ENCODE measurements at regions not wholly inside any gene's neighbourhood (a gene's known extent, or its start where the extent isn't known, plus 50 kb on each side); places are given as distances from the start of the nearest gene placed in this dataset.

GRCh38 chr5:125583321-125584139, 837.1 kb upstream of the ZNF608 start:
- no peaks in the 10 kb centered on the region for H3K36me3 ChIP-seq (ENCODE audit: control insufficient read depth, insufficient read depth, low read length)
- H3K9ac ChIP-seq (ENCODE audit: low read length): no peak overlapping the region
- no peak overlapping the region for H3K4me3 ChIP-seq (ENCODE audit: low read depth, low read length)
- no peaks in the 10 kb centered on the region for H3K27me3 ChIP-seq (ENCODE audit: control insufficient read depth, insufficient read depth, low read length)
- 0 out of 2 replicates have a peak, but pooled peaks cover 4% of the 10 kb centered on the region for H3K4me1 ChIP-seq (ENCODE audit: control insufficient read depth, insufficient read depth, low read length)
- peaks cover 7% of the 10 kb centered on the region for H3K9me3 ChIP-seq (ENCODE audit: control insufficient read depth, insufficient read depth, low read depth, low read length)
- H3K27ac ChIP-seq (ENCODE audit: low read depth, low read length): no peak overlapping the region

DNA sequence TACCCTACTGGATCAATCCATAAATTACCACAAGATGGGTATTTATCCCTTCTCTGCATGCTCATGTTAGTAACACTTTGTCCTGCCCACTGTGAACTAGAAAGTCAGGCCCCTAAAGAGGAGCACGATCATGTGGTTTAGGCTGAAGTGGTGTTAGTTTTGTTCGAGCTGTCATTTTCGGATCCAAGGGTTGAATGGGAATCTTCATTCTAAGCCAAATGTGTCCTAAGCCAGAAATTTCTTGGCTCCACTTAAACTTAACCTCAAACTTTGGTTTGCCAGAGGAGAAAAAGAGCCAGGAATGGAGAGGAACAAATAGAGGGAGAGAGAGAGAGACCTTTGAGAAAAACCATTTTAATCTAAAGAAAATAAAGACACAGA, 837.7 kb upstream of the ZNF608 start:
- Histone ChIP-seq H3K4me1 (ENCODE audit: control insufficient read depth, insufficient read depth, low read length) (0 out of 2 replicates have a peak, but pooled peaks cover 4% of the 10 kb centered on the region), H3K27me3 (ENCODE audit: control insufficient read depth, insufficient read depth, low read length) (no peaks in the 10 kb centered on the region), H3K9ac (ENCODE audit: low read length) (no peak overlapping the region), H3K4me3 (ENCODE audit: low read depth, low read length) (no peak overlapping the region), H3K36me3 (ENCODE audit: control insufficient read depth, insufficient read depth, low read length) (no peaks in the 10 kb centered on the region), H3K27ac (ENCODE audit: low read depth, low read length) (no peak overlapping the region), H3K9me3 (ENCODE audit: control insufficient read depth, insufficient read depth, low read depth, low read length) (peaks cover 7% of the 10 kb centered on the region)

DNA sequence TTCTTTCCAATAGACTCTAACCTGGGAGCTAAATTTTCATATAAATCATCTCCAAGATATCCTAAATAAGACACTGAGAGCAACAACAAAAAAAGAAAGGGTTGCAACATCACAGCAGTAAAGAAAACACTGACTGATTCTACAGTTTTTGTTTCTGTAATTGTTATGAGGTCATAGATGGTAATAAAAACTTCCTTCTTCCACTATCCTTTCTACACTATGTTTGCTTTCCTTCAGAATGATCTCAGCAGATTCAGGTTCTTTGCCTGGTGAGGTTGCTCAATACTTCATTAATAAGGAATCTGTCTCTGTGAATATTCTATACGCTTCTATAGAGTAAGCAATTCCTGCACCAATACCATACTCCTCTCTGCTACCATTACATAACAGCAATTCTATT, 835.6 kb upstream of the GRAMD2B start:
- Histone ChIP-seq H3K27me3 (ENCODE audit: control insufficient read depth, insufficient read depth, low read length) (no peaks in the 10 kb centered on the region), H3K36me3 (ENCODE audit: control insufficient read depth, insufficient read depth, low read length) (no peaks in the 10 kb centered on the region), H3K4me1 (ENCODE audit: control insufficient read depth, insufficient read depth, low read length) (peaks cover 7% of the 10 kb centered on the region; the same call in 1 of the 2 replicates), H3K9me3 (ENCODE audit: control insufficient read depth, insufficient read depth, low read depth, low read length) (no peaks in the 10 kb centered on the region), H3K4me3 (ENCODE audit: low read depth, low read length) (no peak overlapping the region), H3K27ac (ENCODE audit: low read depth, low read length) (no peak overlapping the region), H3K9ac (ENCODE audit: low read length) (no peak overlapping the region)

DNA sequence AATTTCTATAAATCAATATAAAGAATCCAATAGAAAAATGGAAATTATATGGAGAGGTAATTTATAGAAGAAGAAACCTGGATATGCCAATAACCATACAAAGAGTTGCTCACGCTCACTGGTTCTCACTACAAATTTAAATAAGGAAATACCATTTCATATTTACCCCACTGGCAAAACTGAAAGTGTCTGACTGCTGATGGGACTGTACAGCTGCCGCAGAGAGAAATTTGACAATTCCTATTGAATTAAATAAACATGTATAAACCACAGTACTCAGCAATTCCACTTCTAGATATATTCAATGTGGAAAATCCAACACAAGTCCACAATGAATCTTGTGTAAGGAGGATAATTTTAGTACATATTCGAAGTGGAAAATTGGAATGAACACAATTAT, 830.4 kb upstream of the GRAMD2B start:
- H3K4me3 ChIP-seq (ENCODE audit: low read depth, low read length): no peak overlapping the region

DNA sequence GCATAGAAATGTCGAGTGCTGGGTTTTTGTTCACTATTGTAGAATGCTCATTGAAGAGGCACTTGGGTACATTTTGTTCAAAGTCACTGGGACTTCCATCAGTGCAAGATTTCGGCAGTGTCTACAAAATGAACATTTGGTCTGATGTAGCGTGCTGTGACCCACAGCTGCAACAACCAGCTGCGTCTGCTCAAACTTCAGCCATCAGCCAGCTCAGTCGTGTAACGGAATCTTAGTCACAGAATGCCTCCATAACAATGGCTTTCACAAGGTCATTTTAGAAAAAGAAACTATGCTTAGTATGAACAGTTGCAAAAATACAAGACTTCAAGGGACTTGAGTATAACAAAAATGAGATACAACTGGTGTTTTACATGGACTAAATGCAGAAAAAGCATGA, 828.1 kb upstream of the GRAMD2B start:
- Histone ChIP-seq H3K4me1 (ENCODE audit: control insufficient read depth, insufficient read depth, low read length) (peaks cover 2% of the 10 kb centered on the region; the same call in 1 of the 2 replicates), H3K36me3 (ENCODE audit: control insufficient read depth, insufficient read depth, low read length) (no peaks in the 10 kb centered on the region), H3K9ac (ENCODE audit: low read length) (no peak overlapping the region), H3K4me3 (ENCODE audit: low read depth, low read length) (no peak overlapping the region), H3K27ac (ENCODE audit: low read depth, low read length) (no peak overlapping the region), H3K9me3 (ENCODE audit: control insufficient read depth, insufficient read depth, low read depth, low read length) (no peaks in the 10 kb centered on the region), H3K27me3 (ENCODE audit: control insufficient read depth, insufficient read depth, low read length) (no peaks in the 10 kb centered on the region)

More for the DNA sequence above, 830.4 kb upstream of the GRAMD2B start:
- no peaks in the 10 kb centered on the region for H3K27me3 ChIP-seq (ENCODE audit: control insufficient read depth, insufficient read depth, low read length)
- no peaks in the 10 kb centered on the region for H3K36me3 ChIP-seq (ENCODE audit: control insufficient read depth, insufficient read depth, low read length)
- no peaks in the 10 kb centered on the region for H3K9me3 ChIP-seq (ENCODE audit: control insufficient read depth, insufficient read depth, low read depth, low read length)
- no peak overlapping the region for H3K9ac ChIP-seq (ENCODE audit: low read length)
- H3K4me1 ChIP-seq (ENCODE audit: control insufficient read depth, insufficient read depth, low read length): peaks cover 3% of the 10 kb centered on the region; the same call in 1 of the 2 replicates
- no peak overlapping the region for H3K27ac ChIP-seq (ENCODE audit: low read depth, low read length)

DNA sequence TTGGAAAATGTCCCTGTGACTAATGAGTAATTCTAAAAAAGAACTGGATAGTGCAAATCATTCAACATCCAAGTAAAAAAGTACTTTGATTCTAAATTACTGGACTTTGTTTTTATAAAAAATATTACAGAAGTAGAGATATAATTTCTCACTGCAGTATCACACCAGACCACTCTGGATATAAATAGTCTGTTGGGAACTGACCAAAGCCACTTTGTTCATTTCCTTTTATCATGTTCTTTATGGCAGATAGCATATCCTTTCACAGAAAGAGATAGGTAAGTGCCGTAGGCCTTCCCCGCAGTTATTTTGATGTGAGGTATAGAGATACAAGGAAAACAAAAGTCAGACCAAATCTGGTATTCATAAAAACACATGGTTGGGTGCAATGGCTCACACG, 827.4 kb upstream of the GRAMD2B start:
- Histone ChIP-seq H3K4me3 (ENCODE audit: low read depth, low read length) (no peak overlapping the region), H3K9me3 (ENCODE audit: control insufficient read depth, insufficient read depth, low read depth, low read length) (no peaks in the 10 kb centered on the region), H3K36me3 (ENCODE audit: control insufficient read depth, insufficient read depth, low read length) (no peaks in the 10 kb centered on the region), H3K4me1 (ENCODE audit: control insufficient read depth, insufficient read depth, low read length) (no peaks in the 10 kb centered on the region), H3K27me3 (ENCODE audit: control insufficient read depth, insufficient read depth, low read length) (no peaks in the 10 kb centered on the region), H3K9ac (ENCODE audit: low read length) (no peak overlapping the region), H3K27ac (ENCODE audit: low read depth, low read length) (no peak overlapping the region)

GRCh38 chr5:125597338-125597737, 825.9 kb upstream of the GRAMD2B start:
- Histone ChIP-seq H3K36me3 (ENCODE audit: control insufficient read depth, insufficient read depth, low read length) (no peaks in the 10 kb centered on the region), H3K4me1 (ENCODE audit: control insufficient read depth, insufficient read depth, low read length) (no peaks in the 10 kb centered on the region), H3K9me3 (ENCODE audit: control insufficient read depth, insufficient read depth, low read depth, low read length) (no peaks in the 10 kb centered on the region), H3K9ac (ENCODE audit: low read length) (no peak overlapping the region), H3K4me3 (ENCODE audit: low read depth, low read length) (no peak overlapping the region), H3K27me3 (ENCODE audit: control insufficient read depth, insufficient read depth, low read length) (no peaks in the 10 kb centered on the region), H3K27ac (ENCODE audit: low read depth, low read length) (no peak overlapping the region)

DNA sequence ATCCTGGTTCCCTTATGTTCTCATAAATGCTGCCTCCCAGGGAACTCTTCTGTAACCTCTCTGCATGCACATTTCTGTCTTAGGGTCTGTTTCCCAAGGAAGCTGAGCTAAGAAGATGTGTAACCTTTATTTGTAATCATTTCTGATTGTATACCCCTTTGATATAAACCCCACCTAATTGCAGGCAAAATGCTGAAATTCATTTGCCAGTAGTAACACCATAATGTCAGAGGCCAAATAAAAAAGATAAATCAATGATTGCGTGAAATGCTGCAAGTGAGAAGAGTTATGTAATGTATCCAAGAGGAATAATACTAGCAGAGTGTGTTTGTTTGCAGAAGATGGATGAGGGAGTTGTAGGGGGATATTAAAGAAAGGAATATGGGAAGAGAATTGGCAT, 822.6 kb upstream of the GRAMD2B start:
- no peak overlapping the region for H3K4me3 ChIP-seq (ENCODE audit: low read depth, low read length)
- no peaks in the 10 kb centered on the region for H3K9me3 ChIP-seq (ENCODE audit: control insufficient read depth, insufficient read depth, low read depth, low read length)
- no peaks in the 10 kb centered on the region for H3K4me1 ChIP-seq (ENCODE audit: control insufficient read depth, insufficient read depth, low read length)
- no peak overlapping the region for H3K27ac ChIP-seq (ENCODE audit: low read depth, low read length)
- H3K36me3 ChIP-seq (ENCODE audit: control insufficient read depth, insufficient read depth, low read length): no peaks in the 10 kb centered on the region
- H3K27me3 ChIP-seq (ENCODE audit: control insufficient read depth, insufficient read depth, low read length): no peaks in the 10 kb centered on the region
- no peak overlapping the region for H3K9ac ChIP-seq (ENCODE audit: low read length)

GRCh38 chr5:125602184-125602583, 821.0 kb upstream of the GRAMD2B start:
- no peaks in the 10 kb centered on the region for H3K27me3 ChIP-seq (ENCODE audit: control insufficient read depth, insufficient read depth, low read length)
- no peaks in the 10 kb centered on the region for H3K36me3 ChIP-seq (ENCODE audit: control insufficient read depth, insufficient read depth, low read length)
- H3K9me3 ChIP-seq (ENCODE audit: control insufficient read depth, insufficient read depth, low read depth, low read length): no peaks in the 10 kb centered on the region
- no peak overlapping the region for H3K9ac ChIP-seq (ENCODE audit: low read length)
- no peaks in the 10 kb centered on the region for H3K4me1 ChIP-seq (ENCODE audit: control insufficient read depth, insufficient read depth, low read length)
- no peak overlapping the region for H3K4me3 ChIP-seq (ENCODE audit: low read depth, low read length)
- H3K27ac ChIP-seq (ENCODE audit: low read depth, low read length): no peak overlapping the region

DNA sequence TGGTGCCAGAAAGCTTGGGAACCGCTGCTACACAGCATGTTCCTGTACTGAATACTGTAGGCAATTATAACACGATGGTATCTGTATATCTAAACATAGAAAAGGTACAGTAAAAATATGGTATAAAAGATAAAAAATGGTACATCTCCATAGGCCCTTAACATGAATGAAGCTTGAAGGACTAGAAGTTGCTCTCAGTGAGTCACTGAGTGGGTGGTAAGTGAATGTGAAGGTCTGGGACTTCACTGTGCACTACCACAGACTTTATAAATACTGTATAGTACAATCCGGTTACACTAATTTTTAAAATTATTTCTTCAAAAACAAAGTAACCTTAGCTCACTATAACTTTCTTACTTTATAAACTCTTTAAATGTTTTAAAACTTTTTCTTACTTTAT, 819.9 kb upstream of the GRAMD2B start:
- H3K27me3 ChIP-seq (ENCODE audit: control insufficient read depth, insufficient read depth, low read length): no peaks in the 10 kb centered on the region
- no peaks in the 10 kb centered on the region for H3K4me1 ChIP-seq (ENCODE audit: control insufficient read depth, insufficient read depth, low read length)
- no peaks in the 10 kb centered on the region for H3K9me3 ChIP-seq (ENCODE audit: control insufficient read depth, insufficient read depth, low read depth, low read length)
- no peak overlapping the region for H3K4me3 ChIP-seq (ENCODE audit: low read depth, low read length)
- H3K36me3 ChIP-seq (ENCODE audit: control insufficient read depth, insufficient read depth, low read length): no peaks in the 10 kb centered on the region
- no peak overlapping the region for H3K9ac ChIP-seq (ENCODE audit: low read length)
- no peak overlapping the region for H3K27ac ChIP-seq (ENCODE audit: low read depth, low read length)

- Histone ChIP-seq H3K4me3 (ENCODE audit: low read depth, low read length) (no peak overlapping the region), H3K9ac (ENCODE audit: low read length) (no peak overlapping the region), H3K36me3 (ENCODE audit: control insufficient read depth, insufficient read depth, low read length) (no peaks in the 10 kb centered on the region), H3K9me3 (ENCODE audit: control insufficient read depth, insufficient read depth, low read depth, low read length) (no peaks in the 10 kb centered on the region), H3K4me1 (ENCODE audit: control insufficient read depth, insufficient read depth, low read length) (no peaks in the 10 kb centered on the region), H3K27me3 (ENCODE audit: control insufficient read depth, insufficient read depth, low read length) (no peaks in the 10 kb centered on the region), H3K27ac (ENCODE audit: low read depth, low read length) (no peak overlapping the region)
These were observed 819.1 kb upstream of the GRAMD2B start for GRCh38 chr5:125604104-125604503.

Data from HUES6 (cell line).